CMK (cell line): ENCODE measurements at regions not wholly inside any gene's neighbourhood (a gene's known extent, or its start where the extent isn't known, plus 50 kb on each side); places are given as distances from the start of the nearest gene placed in this dataset.
"Not testable (repeated sequence)": the region's sequence is repeated elsewhere in the genome, so short reads cannot be mapped to it uniquely, and the experiment has no call there.

Source experiments
- DNase-seq: peaks from one replicate; pipeline ENCODE4 v3.0.0-alpha.2; 2010; ENCODE audit warnings: low read depth

DNA sequence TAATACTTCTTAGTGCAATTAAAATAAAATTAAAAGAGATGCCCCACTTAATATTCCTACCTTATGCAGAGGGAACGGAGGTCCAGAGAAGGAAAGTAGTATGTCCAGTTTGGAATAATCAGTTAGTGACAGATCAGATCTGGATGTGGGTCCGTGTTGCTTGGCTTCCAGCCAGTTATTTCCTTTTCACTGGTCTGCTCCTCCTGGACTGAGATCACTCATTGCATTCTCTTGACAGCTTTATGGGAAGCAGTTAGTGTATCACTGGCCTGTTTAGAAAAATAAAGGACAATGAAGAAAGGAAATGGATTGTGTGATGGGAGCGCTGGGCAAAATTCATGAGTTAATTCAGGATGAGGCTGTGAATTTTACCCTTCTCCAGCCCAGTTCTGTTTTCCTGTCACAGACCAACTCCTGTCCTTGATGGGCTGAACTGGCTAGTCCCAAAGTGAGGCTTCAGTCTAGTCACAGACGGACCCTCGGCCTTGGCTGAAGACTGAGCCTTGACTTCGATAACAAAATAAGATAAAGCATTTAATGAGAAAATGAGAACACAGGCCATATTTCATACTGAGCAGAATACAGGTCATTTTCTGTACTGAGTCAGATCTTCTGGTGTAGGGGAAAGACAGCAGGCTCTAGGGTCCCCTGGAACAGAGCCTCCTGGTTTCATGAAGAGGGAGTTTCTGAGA, 85.2 kb upstream of the TRABD2B start:
- no peak for DNase-seq

DNA sequence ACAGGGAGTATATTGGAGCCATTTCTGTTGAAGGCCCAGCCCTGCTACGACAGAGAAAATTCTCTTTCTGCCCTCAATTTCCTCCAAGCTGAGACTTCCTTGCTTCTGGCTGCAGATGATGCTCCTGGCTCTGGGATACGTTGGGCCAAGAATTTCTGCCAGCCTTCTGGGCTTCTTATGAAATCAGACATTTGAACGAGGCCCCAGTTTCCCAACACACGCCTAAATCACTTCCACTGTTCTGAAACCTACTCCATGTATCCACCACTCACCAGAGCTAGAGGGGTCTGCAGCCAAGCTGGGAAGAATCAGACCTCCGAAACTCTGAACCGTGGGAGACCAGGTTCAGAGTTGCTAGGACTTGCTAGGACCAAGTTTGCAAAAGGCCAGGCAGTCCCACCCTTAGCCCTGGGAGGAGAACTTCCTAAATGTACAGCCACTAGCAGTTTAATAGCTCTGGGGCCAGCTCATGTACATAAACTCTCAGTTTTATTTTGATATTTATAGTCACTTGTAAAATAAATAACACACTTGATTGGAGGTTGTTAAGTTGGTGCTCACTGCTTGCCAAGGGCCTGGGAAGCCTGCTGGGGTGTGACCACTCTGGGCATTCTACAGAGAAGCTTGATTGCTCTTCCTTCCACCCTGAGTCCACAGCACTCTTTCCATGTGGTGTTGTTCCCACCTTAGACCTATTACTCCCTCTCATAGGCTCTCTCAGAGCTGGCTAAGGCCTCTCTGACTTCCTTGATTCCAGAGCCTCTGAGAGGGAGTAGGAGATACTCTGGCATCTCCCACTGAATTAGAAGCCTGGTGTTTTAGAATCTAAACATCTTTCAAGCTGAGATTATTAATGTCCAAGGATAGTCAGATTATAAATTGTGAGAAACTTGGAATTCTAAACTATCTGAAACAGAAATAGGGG, 83.4 kb upstream of the TRABD2B start:
- no peak for DNase-seq

DNA sequence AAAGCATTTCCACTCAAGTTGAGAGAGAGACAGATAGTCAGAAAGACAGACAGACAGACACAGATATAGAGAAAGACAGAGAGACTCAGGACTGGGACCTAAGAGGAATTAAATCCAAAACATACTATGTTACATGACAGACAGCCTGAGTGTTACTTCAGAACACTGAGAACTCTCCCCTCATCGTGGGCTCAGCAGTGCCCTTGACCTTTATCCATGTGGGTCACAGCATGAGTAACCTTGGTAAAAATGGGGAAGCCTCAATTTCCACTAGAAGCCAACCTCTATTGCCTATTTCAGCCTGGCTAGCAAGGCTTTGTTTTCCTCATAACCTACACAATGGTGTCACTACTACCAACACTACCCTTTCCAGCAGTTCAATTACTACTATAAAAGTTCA, 81.9 kb upstream of the TRABD2B start:
- no peak for DNase-seq

DNA sequence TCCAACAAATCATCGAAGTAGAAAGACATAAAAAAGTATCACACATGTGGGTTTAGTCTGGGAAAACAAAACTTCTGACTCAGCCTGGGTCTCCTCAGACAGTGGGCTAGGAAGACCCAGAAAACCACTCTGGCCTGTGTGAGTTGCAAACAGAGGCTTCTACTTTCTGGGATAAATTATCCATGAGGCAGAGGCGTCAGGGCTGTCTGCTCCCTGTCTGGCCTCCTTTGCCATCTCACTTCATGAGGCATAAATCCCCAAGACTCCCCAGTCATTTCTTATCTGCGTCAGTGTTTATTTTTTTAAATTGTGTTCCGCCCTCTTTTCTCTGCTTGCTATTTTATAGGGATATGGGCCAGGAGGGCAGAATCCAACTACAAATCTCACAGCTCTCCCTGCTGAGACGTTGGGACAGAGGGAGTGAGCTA, 80.6 kb upstream of the TRABD2B start:
- DNase-seq = no peak

DNA sequence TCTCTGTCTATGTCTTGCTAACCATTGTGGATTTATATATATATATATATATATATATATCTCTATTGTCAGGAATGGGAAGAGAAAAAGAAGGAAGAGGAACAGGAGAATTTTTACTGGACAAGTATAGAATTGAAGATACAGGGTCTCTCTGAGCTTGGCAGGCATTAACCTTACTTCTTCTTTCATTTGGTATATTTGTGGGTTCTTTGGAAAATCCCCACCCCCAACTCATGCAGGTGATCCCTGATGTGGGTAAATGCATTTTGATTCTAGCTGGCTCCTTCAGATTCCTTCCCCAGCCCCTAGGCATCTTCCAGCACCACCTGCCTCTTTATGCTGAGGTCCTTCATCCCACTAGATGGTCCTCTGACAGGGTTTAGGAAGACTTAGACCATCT, 78.8 kb upstream of the TRABD2B start:
- no peak for DNase-seq

DNA sequence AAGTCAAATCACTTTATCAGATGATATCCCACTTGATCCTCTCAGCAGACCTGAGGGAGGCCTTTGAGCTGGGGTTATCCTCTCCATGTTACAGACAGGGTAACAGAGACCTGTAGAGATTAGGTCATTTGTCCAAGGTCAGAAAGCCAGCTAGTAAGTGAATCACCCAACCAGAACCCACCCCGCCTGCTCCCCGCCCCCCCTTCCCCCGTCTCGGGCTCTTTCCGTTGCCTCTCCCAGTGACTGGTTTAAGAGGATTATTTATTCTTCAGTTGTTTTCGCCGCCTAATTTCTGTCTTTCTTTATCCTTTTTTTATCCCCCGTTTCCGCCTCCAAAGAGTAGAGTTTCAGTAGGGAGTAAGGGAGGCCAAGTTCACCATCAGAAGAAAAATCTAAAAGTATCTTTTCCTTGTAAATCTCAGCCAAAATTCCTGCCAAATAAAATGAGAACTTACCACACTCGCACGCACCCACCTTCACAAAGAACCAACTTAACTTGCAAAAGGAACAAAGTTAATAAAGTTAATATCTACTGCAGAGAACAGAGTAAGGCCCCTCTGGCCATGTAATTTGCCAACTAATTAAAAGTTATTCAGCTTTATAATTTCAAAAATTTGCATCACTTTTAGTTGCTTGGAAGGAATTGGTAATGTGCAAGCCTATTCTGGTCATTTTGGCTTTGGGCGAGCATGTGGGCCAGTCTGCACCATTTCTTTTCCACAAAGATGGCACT, 76.8 kb upstream of the TRABD2B start:
- no peak for DNase-seq

DNA sequence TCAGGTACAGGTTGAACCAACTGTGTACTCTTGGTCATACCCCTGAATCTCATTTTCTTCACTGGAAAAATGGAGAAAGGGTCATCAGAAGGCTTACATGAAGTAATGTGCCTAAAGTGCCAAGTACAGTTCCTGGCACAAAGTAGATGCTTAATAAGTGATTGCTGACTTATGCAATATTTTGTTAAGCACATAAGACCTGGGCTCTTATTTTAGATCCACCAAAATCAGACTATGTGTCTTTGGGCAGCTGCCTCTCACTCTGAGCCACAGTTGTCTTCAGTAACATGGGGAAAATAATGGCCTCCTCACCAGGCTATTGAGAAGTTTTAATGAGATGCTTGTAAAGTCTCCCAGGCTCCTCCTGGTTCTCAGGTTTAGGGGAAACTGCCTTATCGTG, 74.3 kb upstream of the TRABD2B start:
- DNase-seq = no peak

DNA sequence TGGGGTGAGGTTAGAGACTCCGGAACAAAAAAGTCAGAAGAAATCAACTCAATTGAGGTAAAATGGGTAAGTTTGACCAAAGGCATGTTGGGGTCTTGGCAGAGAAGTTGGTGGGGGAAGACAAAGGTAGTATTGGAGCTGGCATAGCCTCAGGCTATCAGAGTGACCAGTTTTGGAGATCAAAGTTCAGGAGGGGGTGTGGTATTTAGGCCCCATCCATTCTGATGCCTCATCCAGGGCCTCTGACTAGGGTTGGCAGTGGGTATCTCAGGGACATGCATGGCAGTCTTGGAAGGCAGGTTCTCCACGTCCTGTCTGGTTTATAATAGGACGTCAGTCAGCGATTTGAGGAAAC, 73.2 kb upstream of the TRABD2B start:
- no peak for DNase-seq

DNA sequence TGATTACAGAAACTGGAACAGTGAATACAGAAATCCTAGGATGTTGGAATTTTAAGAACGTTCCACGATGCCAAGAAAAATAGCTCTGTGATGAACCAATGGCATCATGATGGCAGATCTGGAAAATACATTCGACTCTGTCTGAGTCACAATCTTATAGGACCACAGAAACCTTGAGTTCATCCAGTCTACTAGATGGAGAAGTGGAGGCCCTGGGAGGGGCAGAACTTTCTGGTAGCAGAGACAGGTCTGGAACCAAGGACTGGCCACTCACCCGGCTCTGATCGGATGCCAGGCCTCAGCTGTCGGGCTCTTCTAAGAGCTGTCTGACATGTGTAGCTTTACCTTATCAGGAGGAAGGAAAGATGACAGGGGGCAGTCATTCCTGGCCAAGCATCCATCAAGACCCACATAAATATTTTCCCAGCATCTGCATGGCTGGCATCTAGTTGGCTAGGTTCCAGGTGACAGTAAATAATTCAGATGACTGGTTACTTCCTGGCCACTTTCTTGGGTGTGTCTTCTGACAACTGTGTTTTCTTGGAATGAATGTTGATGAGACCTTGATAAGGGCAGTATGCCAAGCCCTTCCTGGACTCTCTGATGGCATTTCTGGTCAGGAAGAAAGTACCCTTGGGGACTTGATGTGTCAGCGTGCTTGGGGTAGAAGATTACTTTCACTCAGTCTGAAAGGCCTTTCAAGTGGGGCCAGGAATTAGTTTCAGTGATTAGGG, 72.6 kb upstream of the TRABD2B start:
- DNase-seq = no peak

DNA sequence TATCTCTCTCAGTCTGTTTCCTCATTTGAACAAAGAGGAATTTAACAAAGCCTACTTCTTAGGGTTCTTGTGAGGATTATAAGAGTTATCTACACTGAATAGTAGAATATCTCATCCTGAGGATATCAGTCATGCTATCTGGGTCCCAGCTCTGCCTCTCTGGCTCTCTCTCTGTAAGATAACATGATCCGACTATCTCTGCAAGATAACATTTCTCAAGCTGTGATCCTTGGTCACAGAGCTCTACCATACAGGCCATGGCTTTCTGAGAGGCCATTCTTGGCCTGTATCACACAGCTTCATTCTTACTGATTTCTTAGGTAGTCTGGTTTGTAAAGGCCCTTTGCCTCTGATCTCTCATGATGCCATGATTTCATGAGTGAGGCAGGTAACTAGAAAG, 71.0 kb upstream of the TRABD2B start:
- no peak for DNase-seq

DNA sequence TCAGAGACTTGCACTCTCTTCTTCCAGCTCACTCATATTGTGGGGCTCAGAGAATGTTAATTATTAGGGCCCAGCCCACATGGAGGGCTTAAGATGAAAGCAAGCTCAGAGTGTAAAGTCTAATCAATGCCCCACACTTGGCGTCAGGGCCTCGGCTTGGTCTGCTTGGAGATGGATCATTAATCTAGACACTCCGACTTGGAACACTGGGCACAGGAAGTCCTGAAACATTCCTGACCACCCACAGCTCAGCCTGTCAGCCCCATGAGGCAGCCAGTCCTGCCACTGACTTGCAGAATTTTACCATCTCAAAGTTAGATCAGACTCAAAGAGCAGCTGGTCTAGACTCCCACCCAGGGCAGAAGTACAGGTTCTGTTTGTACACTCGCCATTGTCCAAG, 69.8 kb upstream of the TRABD2B start:
- DNase-seq = no peak

DNA sequence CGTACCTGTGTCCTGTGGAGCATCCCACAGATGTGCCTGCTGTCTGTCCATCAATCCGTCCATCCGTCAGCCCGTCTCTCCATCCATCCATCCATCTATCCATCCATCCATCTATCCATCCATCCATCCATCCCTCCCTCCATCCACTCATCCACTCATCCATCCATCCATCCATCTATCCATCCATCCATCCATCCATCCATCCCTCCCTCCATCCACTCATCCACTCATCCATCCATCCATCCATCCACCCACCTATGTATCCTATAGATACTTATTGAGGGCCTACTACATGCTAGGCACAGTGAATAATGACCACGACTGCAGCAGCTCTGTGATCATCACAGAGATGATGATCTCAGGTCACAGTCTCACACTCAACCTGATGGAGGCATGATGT, 67.5 kb upstream of the TRABD2B start:
- not testable (repeated sequence) for DNase-seq

DNA sequence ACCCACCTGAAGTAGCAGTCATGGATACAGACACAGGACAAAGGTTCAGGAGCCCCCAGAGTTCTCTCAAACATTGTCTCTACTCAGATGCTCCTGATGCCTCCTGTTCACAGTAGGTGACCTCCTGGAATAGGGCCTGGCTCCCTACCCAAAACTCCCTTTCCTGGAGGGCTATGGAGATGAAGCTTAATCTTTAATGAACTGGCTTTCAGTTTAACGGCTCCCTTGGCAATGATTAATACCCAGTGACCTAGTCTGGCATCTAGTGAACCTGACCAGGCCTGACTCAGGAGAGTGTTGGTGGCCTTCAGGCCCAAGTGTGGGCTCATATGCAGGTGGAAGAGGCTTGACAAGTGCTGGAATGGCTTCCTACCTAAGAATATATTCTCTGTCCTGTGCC, 65.2 kb upstream of the TRABD2B start:
- DNase-seq = no peak

DNA sequence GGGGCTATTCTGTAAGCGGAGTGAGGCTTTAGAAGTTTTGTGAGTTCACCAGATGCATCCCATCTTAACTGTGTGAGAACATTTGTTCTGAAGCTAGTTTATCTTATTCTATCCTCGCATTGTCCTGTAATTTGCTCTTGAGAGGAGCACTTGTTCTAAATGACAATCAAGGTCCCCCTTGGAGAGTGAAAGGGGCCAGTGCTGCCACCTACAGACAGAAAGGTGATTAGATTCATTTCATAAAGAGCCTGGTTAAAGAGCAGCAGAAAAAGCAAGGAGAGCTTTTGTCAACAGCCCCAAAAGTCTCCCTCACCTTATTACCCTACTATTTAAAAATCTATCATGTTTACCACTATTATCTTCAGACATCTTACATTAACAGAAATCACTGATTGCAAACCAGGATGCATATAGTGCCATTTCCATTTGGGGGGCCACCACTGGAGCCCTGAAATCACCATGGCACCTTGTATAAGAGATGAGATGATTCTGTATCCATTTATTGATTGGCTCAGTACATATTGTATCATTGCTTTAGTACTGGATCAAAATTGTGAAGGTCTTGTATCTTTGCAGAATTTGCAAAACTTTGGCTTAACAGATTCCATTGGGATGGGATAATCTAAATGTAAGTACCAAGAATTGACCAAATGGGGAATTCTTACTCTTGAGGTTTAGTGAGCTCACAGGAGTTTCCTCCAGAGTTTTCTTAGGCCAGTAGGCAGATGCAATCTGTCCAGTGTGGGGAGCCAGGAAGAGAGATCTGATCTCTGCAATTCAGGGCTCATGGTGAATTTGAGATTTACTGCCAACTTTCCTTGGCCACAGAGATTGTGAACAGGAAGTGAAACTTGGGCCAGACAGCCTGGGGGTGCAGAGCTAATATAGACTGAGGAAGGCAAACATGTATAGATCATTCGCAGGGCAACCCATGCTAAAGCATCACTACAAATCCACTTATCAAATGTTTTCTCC, 64.3 kb upstream of the TRABD2B start:
- peak; percentile 21 for DNase-seq

DNA sequence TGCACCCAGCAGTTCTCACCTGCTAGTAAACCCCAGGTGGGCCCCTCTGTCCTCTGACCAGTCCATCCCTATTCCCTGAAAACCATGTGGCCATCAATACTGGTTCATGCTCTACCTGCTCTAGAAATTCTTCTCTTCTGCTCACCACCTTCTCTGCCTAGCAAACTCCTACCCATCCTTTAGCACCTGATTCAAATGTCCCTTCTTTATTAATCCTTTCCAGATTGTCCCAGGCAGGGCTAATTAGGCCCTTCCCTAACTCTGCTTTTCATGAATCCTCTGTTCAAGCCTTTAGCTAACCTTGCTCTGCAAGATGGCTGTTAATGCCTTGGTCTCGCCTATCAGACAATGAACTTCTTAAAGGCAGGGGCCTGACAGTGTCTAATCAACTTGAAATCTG, 62.1 kb upstream of the TRABD2B start:
- no peak for DNase-seq

DNA sequence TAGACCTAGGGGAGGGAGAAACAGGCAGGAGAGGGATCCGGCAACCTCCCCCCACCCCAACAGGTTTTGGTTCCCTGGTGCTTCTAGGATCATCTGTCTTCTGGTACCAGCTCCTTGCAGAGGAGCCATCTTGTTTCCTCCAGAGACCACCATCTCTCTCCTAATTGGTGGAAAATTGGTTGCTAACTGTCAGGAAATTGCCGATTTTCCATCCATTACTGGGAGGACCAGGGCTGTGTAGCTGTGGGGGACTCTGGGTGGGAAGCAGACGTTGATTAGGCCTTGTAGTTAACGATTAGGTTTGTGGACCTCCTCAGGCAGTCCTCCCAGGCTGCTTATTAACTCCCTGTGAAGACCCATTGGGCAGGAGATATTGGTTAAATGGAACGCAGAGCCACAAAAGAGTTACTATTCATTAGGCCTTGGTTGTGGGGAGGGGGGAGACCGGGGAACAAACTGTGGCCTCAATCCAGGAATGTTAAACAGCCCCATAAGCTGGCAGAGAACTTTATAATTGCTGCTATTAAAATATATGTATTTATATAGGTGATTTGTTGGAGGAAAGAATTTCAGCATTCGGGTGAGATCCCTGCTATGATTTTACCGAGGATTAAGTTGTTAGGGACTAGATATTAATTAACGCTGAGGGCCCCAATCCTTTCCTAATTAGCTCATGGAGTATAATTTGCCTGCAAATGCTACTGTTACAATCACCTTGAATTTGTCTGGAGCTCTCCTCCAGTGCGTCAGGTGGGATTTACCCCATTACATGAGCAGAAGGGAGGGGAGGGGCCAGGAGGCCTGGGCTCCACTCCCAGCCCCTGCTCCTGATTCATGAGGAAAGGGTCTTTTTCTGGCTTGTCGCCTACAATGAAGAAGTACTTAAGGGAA, 61.2 kb upstream of the TRABD2B start:
- no peak for DNase-seq

DNA sequence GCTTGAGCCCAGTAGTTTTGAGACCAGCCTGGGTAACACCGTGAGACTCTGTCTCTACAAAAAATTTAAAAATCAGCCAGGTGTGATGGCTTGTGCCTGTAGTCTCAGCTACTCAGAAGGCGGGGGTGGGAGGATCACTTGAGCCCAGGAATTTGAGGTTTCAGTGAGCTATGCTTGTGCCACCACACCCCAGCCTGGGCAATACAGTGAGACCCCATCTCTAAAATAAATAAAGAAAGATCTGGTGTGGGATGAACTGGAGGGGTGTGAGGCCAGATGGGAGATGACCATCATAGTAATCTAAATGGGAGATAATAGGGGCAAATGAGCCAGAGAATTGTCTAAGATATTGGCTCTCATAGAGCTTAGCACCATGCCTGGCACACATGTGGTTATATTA, 60.1 kb upstream of the TRABD2B start:
- DNase-seq = no peak

DNA sequence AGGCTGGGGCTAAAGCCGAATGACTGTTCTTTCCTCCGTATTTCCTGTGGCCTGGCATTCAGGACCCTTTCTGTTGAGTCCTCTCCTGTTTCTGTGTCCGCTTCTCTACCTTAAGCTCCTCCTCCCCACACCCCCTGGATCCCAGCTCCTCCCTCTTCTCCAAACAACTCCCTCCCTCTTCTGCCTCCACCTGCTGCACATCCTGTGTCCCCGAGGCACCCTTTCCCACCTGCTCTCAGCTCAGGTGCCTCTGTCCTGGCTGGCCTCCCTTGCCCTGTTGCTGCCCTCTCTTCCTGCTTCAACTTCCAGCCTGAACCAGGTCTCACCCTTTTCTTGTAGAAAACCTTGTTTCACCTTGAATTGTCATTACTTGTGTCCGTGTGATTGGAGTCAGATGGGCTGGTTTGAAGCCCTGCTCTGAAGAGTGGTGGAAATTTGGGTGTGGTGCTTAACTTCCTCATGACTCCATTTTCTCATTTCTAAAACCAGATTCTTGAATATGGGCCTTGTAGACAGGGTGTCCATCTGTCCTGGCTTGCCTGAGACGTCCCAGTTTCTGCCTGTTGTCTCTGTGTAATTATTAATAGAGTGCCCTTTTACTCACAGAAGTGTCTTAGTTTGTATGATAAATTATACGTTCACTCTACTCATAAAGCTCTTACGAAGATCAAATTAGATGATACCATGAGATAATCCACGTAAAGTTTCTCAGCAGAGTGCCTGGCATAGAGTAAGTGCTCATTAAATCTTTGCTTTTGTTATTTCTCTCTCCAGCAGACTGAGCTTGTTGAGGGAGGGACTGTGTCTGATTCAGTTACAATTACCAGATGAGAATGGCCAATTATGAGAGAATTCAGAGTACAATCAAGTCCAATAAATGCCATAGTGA, 58.9 kb upstream of the TRABD2B start:
- no peak for DNase-seq

DNA sequence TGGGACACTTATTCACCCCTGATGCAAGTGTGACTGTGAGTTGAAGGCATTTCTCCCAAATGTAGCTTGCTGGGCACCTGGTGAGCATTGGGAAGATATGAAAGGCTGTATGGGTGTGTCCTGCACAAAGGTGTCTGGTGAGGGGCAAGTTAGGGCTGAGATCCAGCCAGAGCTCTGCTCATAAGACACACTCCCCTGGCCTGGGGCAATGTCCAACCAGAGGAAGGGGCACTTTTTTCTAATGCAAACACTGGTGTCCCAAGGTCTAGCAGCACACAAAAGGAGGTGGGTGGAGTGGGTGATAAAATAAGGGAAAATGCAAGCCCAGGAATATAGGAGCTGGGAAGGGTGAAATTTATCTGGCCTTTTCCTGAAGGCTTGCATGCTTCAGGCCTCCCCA, 57.0 kb upstream of the TRABD2B start:
- DNase-seq = no peak
